Calu3 (cell line): ENCODE measurements at regions not wholly inside any gene's neighbourhood (a gene's known extent, or its start where the extent isn't known, plus 50 kb on each side); places are given as distances from the start of the nearest gene placed in this dataset.

Experiments
- BruUV-seq: library from RNA; stranded (reverse); fragments of 400-500 nt; replicated peaks from 2 replicates; lab custom pipeline; 2021; lab: Mats Ljungman, UMichigan
- CTCF ChIA-PET: fragments of 300-600 bp; sonication (Branson Sonifier 250); formaldehyde crosslinking; loops from one replicate; lab custom pipeline; 2022; ENCODE audit warnings: antibody characterized with exemption; lab: Charles Lee
- DNase-seq: peaks from one replicate; pipeline ENCODE4 v3.0.0; 2022
- H3K27ac Mint-ChIP-seq: one replicate; pipeline ENCODE4 v1.8.0; 2022; ENCODE audit warnings: mixed read lengths; ENCODE audit not compliant: unreplicated experiment
- H3K27me3 Mint-ChIP-seq: one replicate; pipeline ENCODE4 v1.8.0; 2022; ENCODE audit warnings: mixed read lengths; ENCODE audit not compliant: unreplicated experiment
- H3K36me3 Mint-ChIP-seq: one replicate; pipeline ENCODE4 v1.8.0; 2022; ENCODE audit warnings: mild to moderate bottlenecking, moderate library complexity, mixed read lengths; ENCODE audit not compliant: insufficient read depth, unreplicated experiment
- H3K4me1 Mint-ChIP-seq: one replicate; pipeline ENCODE4 v1.8.0; 2022; ENCODE audit warnings: mild to moderate bottlenecking, low read depth, mixed read lengths; ENCODE audit not compliant: unreplicated experiment
- H3K4me3 Mint-ChIP-seq: one replicate; pipeline ENCODE4 v1.8.0; 2022; ENCODE audit warnings: mild to moderate bottlenecking, low read depth, moderate library complexity, mixed read lengths; ENCODE audit not compliant: unreplicated experiment
- H3K9me3 Mint-ChIP-seq: one replicate; pipeline ENCODE4 v1.8.0; 2022; ENCODE audit warnings: low read depth, mixed read lengths; ENCODE audit not compliant: unreplicated experiment
- intact Hi-C: fragments of 100-400 bp; cut with micrococcal nuclease; formaldehyde crosslinking; loops from one replicate; pipeline ENCODE4 v1.10.0; 2022; ENCODE audit not compliant: unreplicated experiment
- TF ChIP-seq, protein P1 (sequence below): fragments of 200-600 bp; IDR thresholded peaks from one replicate; pipeline ENCODE4 v1.8.0; 2022; ENCODE audit warnings: antibody characterized with exemption; ENCODE audit not compliant: unreplicated experiment

- H3K9me3 Mint-ChIP-seq: no peaks in the 10 kb centered on the region
- no peaks in the 10 kb centered on the region for H3K27me3 Mint-ChIP-seq
- H3K4me3 Mint-ChIP-seq: no peak overlapping the region
- no peak for DNase-seq
- H3K36me3 Mint-ChIP-seq: no peaks in the 10 kb centered on the region
- TF ChIP-seq, protein P1, sequence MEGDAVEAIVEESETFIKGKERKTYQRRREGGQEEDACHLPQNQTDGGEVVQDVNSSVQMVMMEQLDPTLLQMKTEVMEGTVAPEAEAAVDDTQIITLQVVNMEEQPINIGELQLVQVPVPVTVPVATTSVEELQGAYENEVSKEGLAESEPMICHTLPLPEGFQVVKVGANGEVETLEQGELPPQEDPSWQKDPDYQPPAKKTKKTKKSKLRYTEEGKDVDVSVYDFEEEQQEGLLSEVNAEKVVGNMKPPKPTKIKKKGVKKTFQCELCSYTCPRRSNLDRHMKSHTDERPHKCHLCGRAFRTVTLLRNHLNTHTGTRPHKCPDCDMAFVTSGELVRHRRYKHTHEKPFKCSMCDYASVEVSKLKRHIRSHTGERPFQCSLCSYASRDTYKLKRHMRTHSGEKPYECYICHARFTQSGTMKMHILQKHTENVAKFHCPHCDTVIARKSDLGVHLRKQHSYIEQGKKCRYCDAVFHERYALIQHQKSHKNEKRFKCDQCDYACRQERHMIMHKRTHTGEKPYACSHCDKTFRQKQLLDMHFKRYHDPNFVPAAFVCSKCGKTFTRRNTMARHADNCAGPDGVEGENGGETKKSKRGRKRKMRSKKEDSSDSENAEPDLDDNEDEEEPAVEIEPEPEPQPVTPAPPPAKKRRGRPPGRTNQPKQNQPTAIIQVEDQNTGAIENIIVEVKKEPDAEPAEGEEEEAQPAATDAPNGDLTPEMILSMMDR: no peak
- intact Hi-C loops: no loop called here
- no TSS peak for BruUV-seq
- CTCF ChIA-PET: no interaction called here
- no peaks in the 10 kb centered on the region for H3K4me1 Mint-ChIP-seq
- no peak overlapping the region for H3K27ac Mint-ChIP-seq
Observed at GRCh38 chr6:55674672-55675071, 95.7 kb upstream of the HMGCLL1 start.

GRCh38 chr6:55670850-55671413 lies 91.9 kb upstream of the HMGCLL1 start:
- TF ChIP-seq, protein P1: no peak
- no peak for DNase-seq
- intact Hi-C loops: no loop called here
- no peaks in the 10 kb centered on the region for H3K27me3 Mint-ChIP-seq
- no TSS peak for BruUV-seq
- no peaks in the 10 kb centered on the region for H3K4me1 Mint-ChIP-seq
- no peak overlapping the region for H3K27ac Mint-ChIP-seq
- CTCF ChIA-PET: no interaction called here
- H3K4me3 Mint-ChIP-seq: no peak overlapping the region
- no peaks in the 10 kb centered on the region for H3K36me3 Mint-ChIP-seq
- H3K9me3 Mint-ChIP-seq: no peaks in the 10 kb centered on the region

DNA sequence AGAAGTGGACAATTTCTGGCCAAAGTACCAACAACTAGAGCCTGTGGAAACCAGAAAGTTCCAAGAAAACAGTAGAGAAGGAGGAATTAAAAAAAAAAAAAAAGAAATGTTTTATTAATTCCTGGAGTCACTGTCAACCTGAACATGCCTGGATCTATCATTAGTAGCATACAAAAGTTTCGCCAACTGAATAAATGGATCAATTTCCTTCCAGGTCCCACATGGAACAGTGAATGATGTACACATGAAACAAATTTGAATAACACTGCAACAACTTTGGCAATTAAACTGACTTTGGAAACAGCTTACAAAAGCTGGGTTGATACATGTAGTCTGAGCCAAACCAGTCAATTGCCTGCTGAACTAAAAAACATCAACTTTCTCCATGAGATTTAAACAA lies 90.0 kb upstream of the HMGCLL1 start:
- no peaks in the 10 kb centered on the region for H3K4me1 Mint-ChIP-seq
- CTCF ChIA-PET: no interaction called here
- no peak for DNase-seq
- no peak overlapping the region for H3K27ac Mint-ChIP-seq
- H3K27me3 Mint-ChIP-seq: no peaks in the 10 kb centered on the region
- no peaks in the 10 kb centered on the region for H3K36me3 Mint-ChIP-seq
- H3K9me3 Mint-ChIP-seq: no peaks in the 10 kb centered on the region
- intact Hi-C loops: no loop called here
- TF ChIP-seq, protein P1: no peak
- no TSS peak for BruUV-seq
- no peak overlapping the region for H3K4me3 Mint-ChIP-seq

DNA sequence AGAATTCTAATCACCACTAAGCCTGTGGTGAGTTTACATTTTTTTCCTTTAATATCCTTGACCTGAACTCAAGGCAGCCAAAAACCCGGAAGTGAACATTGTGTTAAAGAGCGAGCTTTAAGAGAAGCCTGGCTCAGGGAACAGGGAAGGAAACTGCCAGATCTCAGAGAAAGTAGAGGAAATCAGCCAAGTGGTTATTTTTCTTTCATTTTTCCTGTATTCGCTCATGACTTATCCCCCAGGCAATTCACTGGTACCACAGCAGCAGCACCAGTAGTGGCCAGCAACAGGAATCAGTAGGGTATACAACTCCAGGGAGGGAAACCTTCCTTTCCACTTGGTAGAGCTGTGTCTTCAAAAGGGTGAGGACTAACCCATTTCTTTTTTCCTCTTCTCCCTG lies 89.6 kb upstream of the HMGCLL1 start:
- no peaks in the 10 kb centered on the region for H3K36me3 Mint-ChIP-seq
- TF ChIP-seq, protein P1: no peak
- no peaks in the 10 kb centered on the region for H3K4me1 Mint-ChIP-seq
- no peaks in the 10 kb centered on the region for H3K27me3 Mint-ChIP-seq
- DNase-seq: no peak
- no peak overlapping the region for H3K4me3 Mint-ChIP-seq
- CTCF ChIA-PET: no interaction called here
- BruUV-seq: no TSS peak
- no peaks in the 10 kb centered on the region for H3K9me3 Mint-ChIP-seq
- intact Hi-C loops: no loop called here
- H3K27ac Mint-ChIP-seq: no peak overlapping the region
